HUES6 (cell line): ENCODE measurements at regions not wholly inside any gene's neighbourhood (a gene's known extent, or its start where the extent isn't known, plus 50 kb on each side); places are given as distances from the start of the nearest gene placed in this dataset.

ENCODE experiments used
- H3K27ac ChIP-seq: 2 replicates; pipeline ENCODE4 v1.7.0; 2013; ENCODE audit warnings: low read depth, mild to moderate bottlenecking, low read length, inconsistent platforms
- H3K27me3 ChIP-seq: 2 replicates; pipeline ENCODE4 v1.6.1; 2013; ENCODE audit warnings: low read length; ENCODE audit not compliant: control insufficient read depth, insufficient read depth
- H3K36me3 ChIP-seq: 2 replicates; pipeline ENCODE4 v1.6.1; 2013; ENCODE audit warnings: low read length; ENCODE audit not compliant: control insufficient read depth, insufficient read depth
- H3K4me1 ChIP-seq: 2 replicates; pipeline ENCODE4 v1.6.1; 2013; ENCODE audit warnings: low read length; ENCODE audit not compliant: control insufficient read depth, insufficient read depth
- H3K4me3 ChIP-seq: 2 replicates; pipeline ENCODE4 v1.5.1; 2013; ENCODE audit warnings: low read depth, low read length
- H3K9ac ChIP-seq: one replicate; pipeline ENCODE4 v1.6.1; 2013; ENCODE audit warnings: mild to moderate bottlenecking, low read length
- H3K9me3 ChIP-seq: 2 replicates; pipeline ENCODE4 v1.6.1; 2013; ENCODE audit warnings: low read depth, low read length; ENCODE audit not compliant: control insufficient read depth, insufficient read depth

- 0 out of 2 replicates have a peak, but pooled peaks cover 4% of the 10 kb centered on the region for H3K4me1 ChIP-seq
- H3K4me3 ChIP-seq: no peak overlapping the region
- H3K36me3 ChIP-seq: no peaks in the 10 kb centered on the region
- H3K9ac ChIP-seq: no peak overlapping the region
- H3K27ac ChIP-seq: no peak overlapping the region
- H3K27me3 ChIP-seq: no peaks in the 10 kb centered on the region; the same call in 1 of the 2 replicates
- no peaks in the 10 kb centered on the region for H3K9me3 ChIP-seq
These were observed 251.6 kb downstream of the SKAP2 start for GRCh38 chr7:26612742-26613141.

GRCh38 chr7:26614503-26614902 lies 249.9 kb downstream of the SKAP2 start:
- no peak overlapping the region for H3K4me3 ChIP-seq
- H3K27me3 ChIP-seq: no peaks in the 10 kb centered on the region; the same call in 1 of the 2 replicates
- H3K9me3 ChIP-seq: no peaks in the 10 kb centered on the region
- peaks cover 4% of the 10 kb centered on the region; the same call in 1 of the 2 replicates for H3K4me1 ChIP-seq
- no peak overlapping the region for H3K9ac ChIP-seq
- no peaks in the 10 kb centered on the region for H3K36me3 ChIP-seq
- no peak overlapping the region for H3K27ac ChIP-seq

- peaks cover 4% of the 10 kb centered on the region; the same call in 1 of the 2 replicates for H3K4me1 ChIP-seq
- H3K27ac ChIP-seq: no peak overlapping the region
- H3K9me3 ChIP-seq: no peaks in the 10 kb centered on the region
- no peak overlapping the region for H3K9ac ChIP-seq
- H3K27me3 ChIP-seq: no peaks in the 10 kb centered on the region
- H3K36me3 ChIP-seq: no peaks in the 10 kb centered on the region
- H3K4me3 ChIP-seq: no peak overlapping the region
These were observed 248.2 kb downstream of the SKAP2 start for GRCh38 chr7:26616235-26616634.

GRCh38 chr7:26617066-26617465 lies 247.3 kb downstream of the SKAP2 start:
- Histone ChIP-seq H3K4me1 (peaks cover 4% of the 10 kb centered on the region; the same call in 1 of the 2 replicates), H3K9me3 (no peaks in the 10 kb centered on the region), H3K4me3 (no peak overlapping the region), H3K27me3 (no peaks in the 10 kb centered on the region), H3K36me3 (no peaks in the 10 kb centered on the region), H3K9ac (no peak overlapping the region), H3K27ac (no peak overlapping the region)
